SU-DHL-6 (cell line): ENCODE measurements at regions not wholly inside any gene's neighbourhood (a gene's known extent, or its start where the extent isn't known, plus 50 kb on each side); places are given as distances from the start of the nearest gene placed in this dataset.

Source experiments
- CTCF ChIP-seq: fragments of 200-600 bp; sonication (generic); IDR thresholded peaks from one replicate; pipeline ENCODE4 v1.5.1; 2017; ENCODE audit warnings: antibody characterized with exemption, mild to moderate bottlenecking, low read length, moderate library complexity; ENCODE audit not compliant: insufficient read depth, poor library complexity, severe bottlenecking
- EZH2phosphoT487 ChIP-seq: fragments of 200-600 bp; sonication (generic), shearing (Covaris generic); conservative IDR thresholded peaks from 2 replicates; pipeline ENCODE4 v1.6.1; 2018; ENCODE audit warnings: mild to moderate bottlenecking, antibody characterized with exemption, low read length, moderate library complexity, mixed read lengths

- TF ChIP-seq CTCF (no peak), EZH2phosphoT487 (no peak)
Observed at GRCh38 chr4:189870511-189871234, 70.0 kb upstream of the FRG1 start.
